Body of pancreas (tissue), 4 donors: ENCODE measurements at regions not wholly inside any gene's neighbourhood (a gene's known extent, or its start where the extent isn't known, plus 50 kb on each side); places are given as distances from the start of the nearest gene placed in this dataset.

Experiments used
- ATAC-seq: fragments of 150-250 bp; one replicate; pipeline ENCODE4 v1.9.1; 2016
- DNase-seq, 4 donors: peaks; one replicate each; pipeline ENCODE4 v3.0.0-alpha.2; 2019
- H3K27ac ChIP-seq, 4 donors: fragments of 200-600 bp; sonication (generic); 1 replicate in 3 of 4; 2 replicates in 1 of 4; pipeline versions ENCODE4 v1.5.1 to v1.6.1; 2016 to 2019; ENCODE audit warnings: mild to moderate bottlenecking in 1 of 4, mixed read lengths in 1 of 4, moderate library complexity in 1 of 4
- H3K27me3 ChIP-seq, 2 donors: fragments of 200-600 bp; sonication (generic); one replicate each; pipeline ENCODE4 v1.6.0; 2016; ENCODE audit warnings: mild to moderate bottlenecking in 1 of 2
- H3K36me3 ChIP-seq, 2 donors: fragments of 200-600 bp; sonication (generic); replicated peaks in 1 of 2; 2 replicates each; pipeline ENCODE4 v1.5.1; 2016; ENCODE audit warnings: low read depth in 2 of 2; ENCODE audit not compliant: insufficient read depth in 1 of 2
- H3K4me1 ChIP-seq: fragments of 200-600 bp; sonication (generic); one replicate; pipeline ENCODE4 v1.6.0; 2016
- H3K4me3 ChIP-seq, 2 donors: fragments of 200-600 bp; sonication (generic); 1 replicate in 1 of 2; 2 replicates in 1 of 2; pipeline ENCODE4 v1.5.1; 2016 to 2019
- H3K9me3 ChIP-seq, 3 donors: fragments of 200-600 bp; sonication (generic); 1 replicate in 2 of 3; 2 replicates in 1 of 3; pipeline ENCODE4 v1.5.1; 2016
- CTCF ChIP-seq, 7 experiments: fragments of 450-650 bp in 4 of 7; fragments of 200-600 bp in 3 of 7; sonication (generic) in 3 of 7; IDR thresholded peaks; one replicate each; pipeline ENCODE4 v1.5.1; 2016 to 2019; ENCODE audit warnings: antibody characterized with exemption in 7 of 7
- POLR2A ChIP-seq, 3 donors: fragments of 450-650 bp; IDR thresholded peaks; one replicate each; pipeline ENCODE4 v1.6.1; 2016; ENCODE audit warnings: antibody characterized with exemption in 3 of 3, mild to moderate bottlenecking in 2 of 3
- WGBS, 2 donors: methylation state at CpG; one replicate each; pipeline ENCODE4 v1.1.5; 2017; 5-methylcytosine and 5-hydroxymethylcytosine counted together
- intact Hi-C: fragments of 100-400 bp; cut with DNase I; formaldehyde crosslinking; loops from one replicate; pipeline ENCODE4 v1.15.1; 2023

GRCh38 chr7:68542831-68543230, 1055.4 kb upstream of the AUTS2 start:
- H3K4me3 ChIP-seq, result no peak overlapping the region
- no peaks in the 10 kb centered on the region for H3K27me3 ChIP-seq
- TF ChIP-seq CTCF (IDR thresholded peaks at IDR 0.05), result no peak
- no peak for TF ChIP-seq POLR2A (IDR thresholded peaks at IDR 0.05)
- no peak overlapping the region for H3K27ac ChIP-seq
- no peaks in the 10 kb centered on the region for H3K4me1 ChIP-seq
- ATAC-seq, result no peak
- intact Hi-C loops, result no loop called here
- no peaks in the 10 kb centered on the region for H3K36me3 ChIP-seq
- no peaks in the 10 kb centered on the region for H3K9me3 ChIP-seq
- no peak for DNase-seq
- 57 to 74% methylated on average over 3 of the region's 3 CpGs for WGBS, 2 donors

DNA sequence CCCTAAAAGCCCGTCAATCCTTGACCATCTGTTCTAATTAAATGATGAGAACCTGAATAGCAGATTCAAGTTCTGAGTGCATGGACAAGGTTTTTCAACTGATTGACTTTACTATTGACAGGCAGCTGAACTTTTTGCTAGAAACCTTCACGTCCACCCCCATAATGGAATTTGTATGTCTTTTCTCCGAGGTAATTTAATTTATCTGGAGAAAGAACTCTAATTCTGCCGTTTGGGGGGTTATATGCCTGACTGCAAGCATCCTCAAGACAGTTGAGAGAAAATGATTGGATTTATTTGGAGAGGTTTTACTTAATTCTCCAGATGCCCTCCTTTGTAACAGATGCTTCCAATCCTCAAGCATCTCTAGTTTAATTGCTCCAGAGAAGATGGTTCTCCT, 1053.4 kb upstream of the AUTS2 start:
- TF ChIP-seq CTCF (IDR thresholded peaks at IDR 0.05), result no peak
- TF ChIP-seq POLR2A (IDR thresholded peaks at IDR 0.05), result no peak
- Histone ChIP-seq H3K27me3 (no peaks in the 10 kb centered on the region), H3K27ac (no peak overlapping the region), H3K4me3 (no peak overlapping the region), H3K4me1 (no peaks in the 10 kb centered on the region), H3K36me3 (no peaks in the 10 kb centered on the region), H3K9me3 (no peaks in the 10 kb centered on the region)
- WGBS, 2 donors, result 53 to 55% methylated on average over 4 of the region's 4 CpGs
- DNase-seq (no peak), ATAC-seq (no peak)
- intact Hi-C loops, result no loop called here

- WGBS, 2 donors, result 61 to 64% methylated on average over 6 of the region's 6 CpGs
- intact Hi-C loops, result no loop called here
- Histone ChIP-seq H3K4me3 (no peak overlapping the region), H3K4me1 (no peaks in the 10 kb centered on the region), H3K27me3 (no peaks in the 10 kb centered on the region), H3K36me3 (no peaks in the 10 kb centered on the region), H3K27ac (no peak overlapping the region), H3K9me3 (no peaks in the 10 kb centered on the region)
- no peak for ATAC-seq
- no peak for DNase-seq
- no peak for TF ChIP-seq POLR2A (IDR thresholded peaks at IDR 0.05)
- TF ChIP-seq CTCF (IDR thresholded peaks at IDR 0.05), result no peak
These were observed 1051.1 kb upstream of the AUTS2 start for GRCh38 chr7:68547181-68547580.

DNA sequence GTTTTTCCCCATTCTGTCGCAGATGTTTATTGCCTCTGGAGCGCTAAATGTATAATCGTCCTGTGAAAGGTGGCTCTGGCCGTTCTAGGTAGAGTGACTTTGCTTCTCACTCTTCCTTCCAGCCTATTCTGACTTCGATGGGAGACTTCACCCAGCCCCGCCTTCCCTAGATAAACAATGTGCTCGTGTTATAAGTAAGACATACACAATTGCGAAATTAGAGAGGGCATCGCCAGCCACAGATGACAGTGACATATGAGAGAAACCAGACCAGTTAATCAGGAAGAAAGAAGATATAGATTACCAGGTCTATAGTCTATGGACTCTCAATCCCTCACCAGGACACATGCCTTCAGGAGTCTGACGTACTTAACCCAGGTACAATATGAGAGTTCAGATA, 1050.5 kb upstream of the AUTS2 start:
- H3K36me3 ChIP-seq, result no peaks in the 10 kb centered on the region
- no peak for DNase-seq
- H3K27ac ChIP-seq, result no peak overlapping the region
- TF ChIP-seq POLR2A (IDR thresholded peaks at IDR 0.05) (no peak), CTCF (IDR thresholded peaks at IDR 0.05) (no peak)
- no peaks in the 10 kb centered on the region for H3K9me3 ChIP-seq
- H3K4me1 ChIP-seq, result no peaks in the 10 kb centered on the region
- no peak overlapping the region for H3K4me3 ChIP-seq
- ATAC-seq, result no peak
- H3K27me3 ChIP-seq, result no peaks in the 10 kb centered on the region
- intact Hi-C loops, result no loop called here
- WGBS, 2 donors, result 56 to 60% methylated on average over 10 of the region's 10 CpGs

DNA sequence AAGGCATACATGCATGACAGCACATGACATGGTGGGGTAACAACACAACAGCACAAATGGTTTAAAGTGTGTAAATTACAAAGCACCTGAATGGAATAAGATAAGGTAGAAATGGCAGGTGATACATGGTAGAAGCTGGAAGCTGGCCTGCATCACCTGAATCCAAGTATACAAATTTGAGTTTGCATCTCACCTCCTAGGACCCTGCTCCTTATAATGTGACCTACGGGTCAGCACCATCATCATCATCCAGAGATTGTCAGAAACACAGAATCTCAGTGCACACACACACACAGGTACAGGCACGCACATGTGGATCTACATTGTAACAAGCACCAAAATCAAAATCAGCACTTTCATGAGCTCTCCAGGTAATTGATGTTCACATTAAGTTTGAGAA, 1048.2 kb upstream of the AUTS2 start:
- no peaks in the 10 kb centered on the region for H3K36me3 ChIP-seq
- no peaks in the 10 kb centered on the region for H3K9me3 ChIP-seq
- H3K4me1 ChIP-seq, result no peaks in the 10 kb centered on the region
- intact Hi-C loops, result no loop called here
- DNase-seq (no peak), ATAC-seq (no peak)
- 70 to 83% methylated on average over 2 of the region's 2 CpGs for WGBS, 2 donors
- no peak overlapping the region for H3K27ac ChIP-seq
- H3K27me3 ChIP-seq, result no peaks in the 10 kb centered on the region
- TF ChIP-seq CTCF (IDR thresholded peaks at IDR 0.05) (no peak), POLR2A (IDR thresholded peaks at IDR 0.05) (no peak)
- no peak overlapping the region for H3K4me3 ChIP-seq
